Endothelial cell of umbilical vein (primary cell): ENCODE measurements at regions not wholly inside any gene's neighbourhood (a gene's known extent, or its start where the extent isn't known, plus 50 kb on each side); places are given as distances from the start of the nearest gene placed in this dataset.

Experiments
- EZH2 ChIP-seq: IDR thresholded peaks from 2 replicates; pipeline ENCODE4 v1.6.1; 2012; ENCODE audit warnings: borderline replicate concordance, low read depth, mild to moderate bottlenecking, moderate library complexity, low read length, inconsistent platforms; ENCODE audit not compliant: severe bottlenecking
- GATA2 ChIP-seq: IDR thresholded peaks from 2 replicates; pipeline ENCODE4 v1.7.0; 2011; ENCODE audit warnings: low read depth, mild to moderate bottlenecking, moderate library complexity, mixed read lengths, low read length; ENCODE audit not compliant: insufficient read length, insufficient read depth
- JUN ChIP-seq: IDR thresholded peaks from 2 replicates; pipeline ENCODE4 v1.6.1; 2011; ENCODE audit warnings: borderline replicate concordance, low read depth; ENCODE audit not compliant: insufficient read length, insufficient read depth
- POLR2A ChIP-seq: IDR thresholded peaks from 2 replicates; pipeline ENCODE4 v1.6.1; 2012; ENCODE audit warnings: low read depth, mild to moderate bottlenecking, control low read depth, low read length
- POLR2AphosphoS5 ChIP-seq: IDR thresholded peaks from 2 replicates; pipeline ENCODE4 v1.6.1; 2012; ENCODE audit warnings: low read depth, mild to moderate bottlenecking, control low read depth, low read length, moderate library complexity; ENCODE audit not compliant: insufficient read depth
- TF ChIP-seq, protein P1 (sequence below): IDR thresholded peaks from 2 replicates; pipeline ENCODE4 v1.6.1; 2011; ENCODE audit not compliant: insufficient read depth, insufficient read length
- TF ChIP-seq, protein P2 (sequence below), 2 donors: IDR thresholded peaks; 1 replicate in 1 of 2; 2 replicates in 1 of 2; pipeline ENCODE4 v1.5.1; 2011; ENCODE audit warnings: low read length in 2 of 2, mild to moderate bottlenecking in 2 of 2, moderate library complexity in 2 of 2, control low read depth in 1 of 2, inconsistent platforms in 1 of 2, low read depth in 1 of 2; ENCODE audit not compliant: insufficient read depth in 1 of 2; ENCODE audit errors: extremely low read depth in 1 of 2

DNA sequence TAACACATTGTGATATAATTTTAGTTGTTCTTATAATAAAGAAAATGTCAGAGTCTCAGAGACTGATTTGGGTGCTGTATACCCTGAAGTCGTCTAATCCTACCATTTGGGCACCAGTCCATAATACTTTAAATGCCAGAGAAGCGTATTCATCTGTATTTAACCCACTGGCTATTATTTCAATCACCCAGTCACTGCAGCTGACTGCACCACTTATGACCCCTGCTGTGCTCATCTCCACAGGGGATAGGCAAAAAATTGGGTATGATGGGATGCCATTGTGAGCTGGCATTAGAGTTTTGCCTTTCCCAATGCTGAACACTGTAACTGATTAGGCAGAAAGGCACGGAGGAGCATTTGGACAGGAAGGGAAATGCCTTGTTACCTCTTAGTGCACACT is 599.7 kb downstream of the CAAP1 start:
- no peak for TF ChIP-seq POLR2A
- TF ChIP-seq, protein P1, sequence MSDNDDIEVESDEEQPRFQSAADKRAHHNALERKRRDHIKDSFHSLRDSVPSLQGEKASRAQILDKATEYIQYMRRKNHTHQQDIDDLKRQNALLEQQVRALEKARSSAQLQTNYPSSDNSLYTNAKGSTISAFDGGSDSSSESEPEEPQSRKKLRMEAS, result no peak
- no peak for TF ChIP-seq POLR2AphosphoS5
- TF ChIP-seq, protein P2, sequence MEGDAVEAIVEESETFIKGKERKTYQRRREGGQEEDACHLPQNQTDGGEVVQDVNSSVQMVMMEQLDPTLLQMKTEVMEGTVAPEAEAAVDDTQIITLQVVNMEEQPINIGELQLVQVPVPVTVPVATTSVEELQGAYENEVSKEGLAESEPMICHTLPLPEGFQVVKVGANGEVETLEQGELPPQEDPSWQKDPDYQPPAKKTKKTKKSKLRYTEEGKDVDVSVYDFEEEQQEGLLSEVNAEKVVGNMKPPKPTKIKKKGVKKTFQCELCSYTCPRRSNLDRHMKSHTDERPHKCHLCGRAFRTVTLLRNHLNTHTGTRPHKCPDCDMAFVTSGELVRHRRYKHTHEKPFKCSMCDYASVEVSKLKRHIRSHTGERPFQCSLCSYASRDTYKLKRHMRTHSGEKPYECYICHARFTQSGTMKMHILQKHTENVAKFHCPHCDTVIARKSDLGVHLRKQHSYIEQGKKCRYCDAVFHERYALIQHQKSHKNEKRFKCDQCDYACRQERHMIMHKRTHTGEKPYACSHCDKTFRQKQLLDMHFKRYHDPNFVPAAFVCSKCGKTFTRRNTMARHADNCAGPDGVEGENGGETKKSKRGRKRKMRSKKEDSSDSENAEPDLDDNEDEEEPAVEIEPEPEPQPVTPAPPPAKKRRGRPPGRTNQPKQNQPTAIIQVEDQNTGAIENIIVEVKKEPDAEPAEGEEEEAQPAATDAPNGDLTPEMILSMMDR (IDR thresholded peaks at IDR 0.05; ENCODE audit: extremely low read depth in 1 of 2, insufficient read depth in 1 of 2, low read depth in 1 of 2, low read length in 2 of 2), result no peak
- no peak for TF ChIP-seq JUN
- TF ChIP-seq GATA2, result no peak
- TF ChIP-seq EZH2, result no peak
